Caco-2 (cell line): ENCODE measurements at regions not wholly inside any gene's neighbourhood (a gene's known extent, or its start where the extent isn't known, plus 50 kb on each side); places are given as distances from the start of the nearest gene placed in this dataset.

Experiments
- BruUV-seq: library from RNA; stranded (reverse); fragments of 400-500 nt; replicated peaks from 2 replicates; lab custom pipeline; 2021; lab: Mats Ljungman, UMichigan
- CTCF ChIA-PET: fragments of 300-600 bp; sonication (Branson Sonifier 250); formaldehyde crosslinking; loops from one replicate; lab custom pipeline; 2022; ENCODE audit warnings: antibody characterized with exemption; lab: Charles Lee
- POLR2A ChIA-PET: fragments of 300-600 bp; sonication (Branson Sonifier 250); formaldehyde crosslinking; loops from one replicate; lab custom pipeline; 2022; ENCODE audit warnings: antibody characterized with exemption; lab: Charles Lee
- DNase-seq, 2 experiments: peaks; one replicate each; pipeline versions ENCODE4 v3.0.0 to v3.0.0-alpha.2; 2020 to 2022
- H3K27me3 ChIP-seq: replicated peaks from 2 replicates; pipeline ENCODE4 v1.6.0; 2011; ENCODE audit warnings: low read length; ENCODE audit not compliant: control insufficient read depth, insufficient read depth
- H3K36me3 ChIP-seq: 2 replicates; pipeline ENCODE4 v1.5.1; 2011; ENCODE audit warnings: low read length; ENCODE audit not compliant: control insufficient read depth, insufficient read depth
- H3K4me1 ChIP-seq: fragments of 250-450 bp; sonication (Bioruptor Pico); 2 replicates; pipeline ENCODE4 v1.5.1; 2020; ENCODE audit warnings: mild to moderate bottlenecking
- H3K4me3 ChIP-seq: 2 replicates; pipeline ENCODE4 v1.5.1; 2011; ENCODE audit warnings: low read depth, mild to moderate bottlenecking, control low read depth, low read length
- H3K9me3 ChIP-seq: fragments of 250-450 bp; sonication (Bioruptor Pico); 2 replicates; pipeline ENCODE4 v1.5.1; 2020; ENCODE audit warnings: mild to moderate bottlenecking, moderate library complexity
- H3K27ac Mint-ChIP-seq: one replicate; pipeline ENCODE4 v1.8.0; 2022; ENCODE audit warnings: mixed read lengths; ENCODE audit not compliant: unreplicated experiment
- H3K27me3 Mint-ChIP-seq: one replicate; pipeline ENCODE4 v1.8.0; 2022; ENCODE audit warnings: mixed read lengths; ENCODE audit not compliant: insufficient read depth, unreplicated experiment
- H3K36me3 Mint-ChIP-seq: one replicate; pipeline ENCODE4 v1.8.0; 2022; ENCODE audit warnings: mild to moderate bottlenecking, mixed read lengths; ENCODE audit not compliant: insufficient read depth, unreplicated experiment
- H3K4me1 Mint-ChIP-seq: one replicate; pipeline ENCODE4 v1.8.0; 2022; ENCODE audit warnings: low read depth, mixed read lengths; ENCODE audit not compliant: unreplicated experiment
- H3K4me3 Mint-ChIP-seq: one replicate; pipeline ENCODE4 v1.8.0; 2022; ENCODE audit warnings: mild to moderate bottlenecking, moderate library complexity, mixed read lengths; ENCODE audit not compliant: unreplicated experiment
- H3K9me3 Mint-ChIP-seq: one replicate; pipeline ENCODE4 v1.8.0; 2022; ENCODE audit warnings: mixed read lengths; ENCODE audit not compliant: unreplicated experiment
- intact Hi-C: fragments of 100-400 bp; cut with micrococcal nuclease; formaldehyde crosslinking; loops from one replicate; pipeline ENCODE4 v1.10.0; 2022; ENCODE audit not compliant: unreplicated experiment
- TF ChIP-seq, protein P1 (sequence below), 2 experiments: fragments of 200-600 bp in 1 of 2; IDR thresholded peaks; 1 replicate in 1 of 2; 2 replicates in 1 of 2; pipeline versions ENCODE4 v1.5.1 to v1.8.0; 2011 to 2022; ENCODE audit warnings: antibody characterized with exemption in 1 of 2, control low read depth in 1 of 2, inconsistent platforms in 1 of 2, low read depth in 1 of 2, low read length in 1 of 2, mild to moderate bottlenecking in 1 of 2, moderate library complexity in 1 of 2; ENCODE audit not compliant: insufficient read depth in 1 of 2, severe bottlenecking in 1 of 2, unreplicated experiment in 1 of 2

- Mint-ChIP-seq H3K4me3 (no peak overlapping the region), H3K36me3 (no peaks in the 10 kb centered on the region), H3K27me3 (no peaks in the 10 kb centered on the region), H3K27ac (no peak overlapping the region), H3K9me3 (no peaks in the 10 kb centered on the region), H3K4me1 (no peaks in the 10 kb centered on the region)
- H3K27me3 ChIP-seq, result no peaks in the 10 kb centered on the region
- no peaks in the 10 kb centered on the region for H3K36me3 ChIP-seq
- ChIA-PET POLR2A (no interaction called here), CTCF (no interaction called here)
- no peaks in the 10 kb centered on the region for H3K4me1 ChIP-seq
- no peak for DNase-seq
- BruUV-seq, result no TSS peak
- TF ChIP-seq, protein P1, sequence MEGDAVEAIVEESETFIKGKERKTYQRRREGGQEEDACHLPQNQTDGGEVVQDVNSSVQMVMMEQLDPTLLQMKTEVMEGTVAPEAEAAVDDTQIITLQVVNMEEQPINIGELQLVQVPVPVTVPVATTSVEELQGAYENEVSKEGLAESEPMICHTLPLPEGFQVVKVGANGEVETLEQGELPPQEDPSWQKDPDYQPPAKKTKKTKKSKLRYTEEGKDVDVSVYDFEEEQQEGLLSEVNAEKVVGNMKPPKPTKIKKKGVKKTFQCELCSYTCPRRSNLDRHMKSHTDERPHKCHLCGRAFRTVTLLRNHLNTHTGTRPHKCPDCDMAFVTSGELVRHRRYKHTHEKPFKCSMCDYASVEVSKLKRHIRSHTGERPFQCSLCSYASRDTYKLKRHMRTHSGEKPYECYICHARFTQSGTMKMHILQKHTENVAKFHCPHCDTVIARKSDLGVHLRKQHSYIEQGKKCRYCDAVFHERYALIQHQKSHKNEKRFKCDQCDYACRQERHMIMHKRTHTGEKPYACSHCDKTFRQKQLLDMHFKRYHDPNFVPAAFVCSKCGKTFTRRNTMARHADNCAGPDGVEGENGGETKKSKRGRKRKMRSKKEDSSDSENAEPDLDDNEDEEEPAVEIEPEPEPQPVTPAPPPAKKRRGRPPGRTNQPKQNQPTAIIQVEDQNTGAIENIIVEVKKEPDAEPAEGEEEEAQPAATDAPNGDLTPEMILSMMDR (IDR thresholded peaks at IDR 0.05; ENCODE audit: insufficient read depth in 1 of 2, low read depth in 1 of 2, low read length in 1 of 2, severe bottlenecking in 1 of 2, unreplicated experiment in 1 of 2), result no peak
- intact Hi-C loops, result no loop called here
- no peaks in the 10 kb centered on the region for H3K9me3 ChIP-seq
- no peak overlapping the region for H3K4me3 ChIP-seq
Observed at GRCh38 chr7:121810831-121811672, 61.9 kb upstream of the PTPRZ1 start.

DNA sequence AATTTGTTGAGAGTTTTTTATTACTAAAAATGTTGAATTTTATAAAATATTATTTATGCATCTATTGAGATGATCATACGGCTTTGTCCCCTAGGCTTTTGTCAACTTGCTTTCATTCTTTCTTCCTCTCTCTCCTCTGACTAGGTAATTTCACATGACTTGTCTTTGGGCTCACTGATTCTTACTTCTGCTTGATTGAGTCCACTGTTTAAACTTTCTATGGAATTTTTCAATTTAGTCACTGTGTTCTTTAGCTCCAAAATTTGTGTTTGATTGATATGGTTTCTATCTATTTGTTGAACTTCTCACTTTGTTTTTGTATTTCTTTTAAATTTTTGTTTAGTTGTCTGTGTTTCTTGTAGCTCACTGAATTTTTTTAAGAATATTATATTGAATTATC is 65.9 kb upstream of the PTPRZ1 start:
- no peak overlapping the region for H3K27ac Mint-ChIP-seq
- H3K9me3 Mint-ChIP-seq, result no peaks in the 10 kb centered on the region
- Histone ChIP-seq H3K4me1 (no peaks in the 10 kb centered on the region), H3K27me3 (no peaks in the 10 kb centered on the region), H3K9me3 (no peaks in the 10 kb centered on the region), H3K36me3 (no peaks in the 10 kb centered on the region), H3K4me3 (no peak overlapping the region)
- BruUV-seq, result no TSS peak
- H3K4me3 Mint-ChIP-seq, result no peak overlapping the region
- H3K36me3 Mint-ChIP-seq, result no peaks in the 10 kb centered on the region
- intact Hi-C loops, result no loop called here
- no peak for DNase-seq
- TF ChIP-seq, protein P1 (IDR thresholded peaks at IDR 0.05; ENCODE audit: insufficient read depth in 1 of 2, low read depth in 1 of 2, low read length in 1 of 2, severe bottlenecking in 1 of 2, unreplicated experiment in 1 of 2), result no peak
- POLR2A ChIA-PET, result no interaction called here
- no peaks in the 10 kb centered on the region for H3K27me3 Mint-ChIP-seq
- no peaks in the 10 kb centered on the region for H3K4me1 Mint-ChIP-seq
- CTCF ChIA-PET, result no interaction called here

GRCh38 chr7:121803039-121803438 is 69.9 kb upstream of the PTPRZ1 start:
- CTCF ChIA-PET, result no interaction called here

More at GRCh38 chr7:121803039-121803438, 69.9 kb upstream of the PTPRZ1 start:
- no peaks in the 10 kb centered on the region for H3K9me3 Mint-ChIP-seq
- POLR2A ChIA-PET, result no interaction called here
- H3K36me3 Mint-ChIP-seq, result no peaks in the 10 kb centered on the region
- no TSS peak for BruUV-seq
- no peak overlapping the region for H3K4me3 Mint-ChIP-seq
- no peaks in the 10 kb centered on the region for H3K4me1 Mint-ChIP-seq
- Histone ChIP-seq H3K4me3 (no peak overlapping the region), H3K36me3 (no peaks in the 10 kb centered on the region), H3K4me1 (no peaks in the 10 kb centered on the region), H3K9me3 (no peaks in the 10 kb centered on the region), H3K27me3 (no peaks in the 10 kb centered on the region)
- DNase-seq, result no peak
- intact Hi-C loops, result no loop called here
- H3K27ac Mint-ChIP-seq, result no peak overlapping the region
- H3K27me3 Mint-ChIP-seq, result no peaks in the 10 kb centered on the region
- TF ChIP-seq, protein P1 (IDR thresholded peaks at IDR 0.05; ENCODE audit: insufficient read depth in 1 of 2, low read depth in 1 of 2, low read length in 1 of 2, severe bottlenecking in 1 of 2, unreplicated experiment in 1 of 2), result no peak
